ENCODE measurements at regions not wholly inside any gene's neighbourhood (a gene's known extent, or its start where the extent isn't known, plus 50 kb on each side); places are given as distances from the start of the nearest gene placed in this dataset.
"Not testable (repeated sequence)": the region's sequence is repeated elsewhere in the genome, so short reads cannot be mapped to it uniquely, and the experiment has no call there.

GRCh38 chr5:56397796-56398195 is 164.7 kb upstream of the ANKRD55 start:
- DNase-seq (ENCODE audit: low spot score); intact Hi-C loops (cut with DNase I): not testable (repeated sequence)

- intact Hi-C loops (cut with DNase I) = no loop called here
- DNase-seq (ENCODE audit: low spot score) = no peak
Measured at GRCh38 chr5:56396634-56397033, 163.5 kb upstream of the ANKRD55 start.

- no peak for DNase-seq (ENCODE audit: low spot score)
- intact Hi-C loops (cut with DNase I) = no loop called here
Measured at GRCh38 chr5:56389261-56389660, 156.1 kb upstream of the ANKRD55 start.

- intact Hi-C loops (cut with DNase I) = no loop called here
- no peak for DNase-seq (ENCODE audit: low spot score)
Measured at GRCh38 chr5:56388229-56388985, 155.3 kb upstream of the ANKRD55 start.

GRCh38 chr5:56386046-56386445 is 152.9 kb upstream of the ANKRD55 start:
- intact Hi-C loops (cut with DNase I) = no loop called here
- no peak for DNase-seq (ENCODE audit: low spot score)

- intact Hi-C loops (cut with DNase I) = no loop called here
- no peak for DNase-seq (ENCODE audit: low spot score)
Measured at GRCh38 chr5:56384186-56384585, 151.1 kb upstream of the ANKRD55 start.

GRCh38 chr5:56383761-56384160 is 150.6 kb upstream of the ANKRD55 start:
- no peak for DNase-seq (ENCODE audit: low spot score)
- intact Hi-C loops (cut with DNase I) = no loop called here

- intact Hi-C loops (cut with DNase I) = loop anchor here in 1 of 2 donors (1.0 kb wide), 1 partner anchor 9 kb away; no protein-coding TSS in a partner anchor
- DNase-seq (ENCODE audit: low spot score) = no peak
Measured at GRCh38 chr5:56382896-56383295, 149.8 kb upstream of the ANKRD55 start.

GRCh38 chr5:56377573-56377972 is 144.4 kb upstream of the ANKRD55 start:
- intact Hi-C loops (cut with DNase I) = no loop called here
- no peak for DNase-seq (ENCODE audit: low spot score)

GRCh38 chr5:56376128-56376527 is 143.0 kb upstream of the ANKRD55 start:
- no peak for DNase-seq (ENCODE audit: low spot score)
- intact Hi-C loops (cut with DNase I) = no loop called here

- intact Hi-C loops (cut with DNase I) = no loop called here
- DNase-seq (ENCODE audit: low spot score) = no peak
Measured at GRCh38 chr5:56375011-56375410, 141.9 kb upstream of the ANKRD55 start.

- intact Hi-C loops (cut with DNase I); DNase-seq (ENCODE audit: low spot score): not testable (repeated sequence)
Measured at GRCh38 chr5:56372491-56372890, 139.4 kb upstream of the ANKRD55 start.

- no peak for DNase-seq (ENCODE audit: low spot score)
- intact Hi-C loops (cut with DNase I) = no loop called here
Measured at GRCh38 chr5:56369361-56369811, 136.3 kb upstream of the ANKRD55 start.

- no peak for DNase-seq (ENCODE audit: low spot score)
- intact Hi-C loops (cut with DNase I) = no loop called here
Measured at GRCh38 chr5:56367748-56368147, 134.6 kb upstream of the ANKRD55 start.

- DNase-seq (ENCODE audit: low spot score) = no peak
- intact Hi-C loops (cut with DNase I) = no loop called here
Measured at GRCh38 chr5:56366986-56367385, 133.9 kb upstream of the ANKRD55 start.

- intact Hi-C loops (cut with DNase I) = no loop called here
- DNase-seq (ENCODE audit: low spot score) = no peak
Measured at GRCh38 chr5:56361398-56361797, 128.3 kb upstream of the ANKRD55 start.

- intact Hi-C loops (cut with DNase I) = no loop called here
- no peak for DNase-seq (ENCODE audit: low spot score)
Measured at GRCh38 chr5:56360816-56361215, 127.7 kb upstream of the ANKRD55 start.

- intact Hi-C loops (cut with DNase I) = no loop called here
- DNase-seq (ENCODE audit: low spot score) = no peak
Measured at GRCh38 chr5:56359809-56360685, 126.9 kb upstream of the ANKRD55 start.

GRCh38 chr5:56358703-56359681 is 125.9 kb upstream of the ANKRD55 start:
- no peak for DNase-seq (ENCODE audit: low spot score)
- intact Hi-C loops (cut with DNase I) = no loop called here
